Bone marrow (tissue), 2 donors: ENCODE measurements at regions not wholly inside any gene's neighbourhood (a gene's known extent, or its start where the extent isn't known, plus 50 kb on each side); places are given as distances from the start of the nearest gene placed in this dataset.

ENCODE experiments used
- DNase-seq, 2 donors: peaks; one replicate each; lab custom pipeline; 2025; lab: John Stamatoyannopoulos, UW

DNA sequence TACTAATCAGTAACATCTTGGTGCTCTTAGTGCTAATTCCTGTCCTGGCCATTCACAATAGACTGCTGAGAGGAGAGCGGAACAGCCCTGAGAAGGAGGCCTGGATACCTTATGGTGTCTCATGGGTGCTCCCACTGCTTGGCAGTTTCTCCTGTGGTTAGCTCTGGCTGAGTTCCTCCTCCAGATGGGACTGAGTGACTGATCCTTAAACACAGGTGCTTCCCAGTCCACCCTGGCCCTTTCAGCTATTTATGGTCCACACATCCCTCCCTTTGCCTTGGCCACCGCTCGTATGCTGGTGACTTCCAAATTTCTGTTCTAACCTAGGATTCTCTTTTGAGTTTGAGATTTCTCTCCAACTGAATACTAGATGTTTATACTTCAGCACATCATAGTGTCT lies 157.0 kb upstream of the CACNA1E start:
- DNase-seq, result no peak

DNA sequence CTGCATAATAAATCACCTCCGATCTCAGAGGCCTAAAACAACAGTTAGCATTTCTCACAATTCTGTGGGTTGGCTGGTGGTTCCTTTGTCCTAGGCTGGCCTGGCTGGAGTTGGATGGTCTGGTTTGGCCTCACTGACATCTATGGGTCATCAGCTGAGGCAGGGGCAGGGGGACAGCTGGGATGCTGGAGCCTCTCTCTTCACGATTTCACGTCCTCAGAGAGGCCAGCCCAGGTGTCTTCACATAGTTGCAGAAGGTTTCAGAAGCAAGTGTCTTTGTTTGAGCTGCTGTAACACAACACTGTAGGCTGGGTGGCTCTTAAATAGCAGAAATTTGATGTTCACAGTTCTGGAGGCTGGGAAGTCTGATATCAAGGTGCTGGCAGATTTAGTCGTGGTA lies 155.5 kb upstream of the CACNA1E start:
- DNase-seq, result no peak

DNA sequence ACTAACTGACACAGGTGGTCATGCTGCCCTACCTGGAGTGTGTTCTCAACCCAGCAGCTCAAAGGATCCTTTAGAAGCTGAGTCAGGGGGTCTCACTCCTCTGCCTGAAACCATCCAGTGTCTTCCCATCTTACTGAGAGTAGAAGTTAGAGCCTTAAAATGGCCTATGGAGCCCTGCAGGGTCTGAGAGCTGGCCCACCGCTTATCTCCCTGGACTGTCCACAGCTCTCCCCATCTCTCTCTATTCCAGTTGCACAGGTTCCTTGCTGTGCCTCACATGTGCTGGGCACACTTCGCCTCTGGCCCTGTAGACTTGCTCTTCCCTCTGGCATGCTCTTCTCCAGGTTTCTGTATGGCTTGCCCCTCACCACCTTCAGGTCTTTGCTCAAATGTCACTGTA lies 148.6 kb upstream of the CACNA1E start:
- DNase-seq, result no peak

DNA sequence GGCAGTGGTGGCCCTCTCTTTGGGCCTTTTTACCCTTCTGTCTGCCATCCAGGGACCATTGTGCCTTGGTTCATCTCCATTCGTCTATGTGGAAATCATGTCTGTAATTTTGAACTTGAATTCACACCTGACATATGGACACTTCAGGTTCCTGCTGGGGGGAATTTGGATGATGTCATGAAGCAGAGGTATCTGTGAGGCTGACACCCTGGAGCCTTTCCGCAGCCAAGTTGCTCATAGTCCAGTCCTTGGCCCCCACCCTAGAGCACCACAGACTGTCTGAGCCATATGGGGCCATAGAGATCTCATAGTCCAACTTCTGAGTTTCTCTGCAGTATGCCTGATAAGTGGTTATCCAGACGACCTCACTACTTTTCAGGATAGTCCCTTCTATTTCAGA lies 147.7 kb upstream of the CACNA1E start:
- DNase-seq, result no peak

DNA sequence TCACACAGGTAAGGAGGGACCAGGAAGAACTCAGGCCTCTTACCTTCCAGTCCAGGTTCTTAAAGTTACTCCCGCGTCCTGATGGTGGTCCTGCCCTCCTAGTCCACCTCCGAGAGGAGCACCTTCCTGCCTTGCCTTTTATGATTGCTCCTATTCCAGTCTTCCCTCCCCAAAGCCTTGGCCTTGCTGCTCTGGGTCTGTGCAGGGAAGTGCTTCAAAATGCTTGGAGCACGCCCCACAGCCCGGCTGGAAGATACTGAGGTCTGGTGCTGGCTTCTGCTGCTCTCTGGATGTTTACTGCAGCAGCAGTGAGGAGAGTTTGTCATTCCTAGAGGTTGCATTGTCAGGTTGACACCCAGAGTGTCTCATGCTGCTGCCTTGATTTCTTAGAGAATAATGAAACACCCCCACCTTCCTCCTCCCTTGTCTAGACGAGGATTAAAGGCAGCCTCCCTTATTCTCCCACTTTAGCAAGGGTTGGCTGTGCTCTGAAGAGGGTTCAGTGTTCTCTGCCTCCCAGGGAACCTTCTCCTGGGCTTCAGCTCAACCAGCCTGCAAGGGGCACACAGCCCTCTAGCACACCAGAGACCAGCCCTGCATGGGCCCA lies 142.2 kb upstream of the CACNA1E start:
- no peak for DNase-seq

DNA sequence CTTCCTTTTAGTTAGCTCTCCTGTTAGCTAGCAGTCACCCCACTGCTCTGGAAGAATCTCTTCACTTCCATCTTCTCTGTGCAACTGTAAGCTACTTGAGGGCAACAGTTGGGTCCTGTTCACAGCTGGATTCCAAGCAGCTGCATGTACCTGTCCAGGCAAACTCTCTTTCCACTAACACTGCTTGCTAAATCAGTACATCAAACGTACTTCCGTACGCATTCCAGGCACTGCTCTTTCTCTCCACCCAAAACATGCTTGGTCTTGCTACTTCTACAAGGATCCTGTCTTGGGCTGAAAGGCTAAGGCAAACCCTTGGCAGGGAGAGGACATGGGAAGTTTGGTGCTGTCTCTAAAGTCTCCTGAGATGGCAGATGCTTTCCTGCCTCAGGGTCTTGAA lies 139.2 kb upstream of the CACNA1E start:
- DNase-seq, result no peak

DNA sequence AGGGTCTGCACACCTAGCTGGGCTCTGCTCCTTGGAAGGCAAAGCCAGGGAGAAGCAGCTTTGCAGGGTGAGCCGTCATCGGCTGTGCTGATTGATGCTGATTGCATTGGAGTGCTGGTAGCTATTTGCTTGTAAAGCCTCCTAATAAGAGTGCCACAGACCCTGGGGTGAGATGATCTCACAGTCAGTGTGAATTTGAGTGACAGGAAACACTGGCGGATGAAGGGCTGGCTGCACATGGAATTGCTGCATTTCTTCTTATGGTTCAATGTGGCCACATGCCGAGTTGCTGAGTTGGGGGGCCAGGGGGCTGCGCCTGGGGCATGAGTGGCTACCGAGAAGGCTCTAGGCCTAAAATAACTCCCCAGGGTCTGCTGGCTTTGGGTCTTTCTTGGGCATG lies 138.2 kb upstream of the CACNA1E start:
- DNase-seq, result no peak

DNA sequence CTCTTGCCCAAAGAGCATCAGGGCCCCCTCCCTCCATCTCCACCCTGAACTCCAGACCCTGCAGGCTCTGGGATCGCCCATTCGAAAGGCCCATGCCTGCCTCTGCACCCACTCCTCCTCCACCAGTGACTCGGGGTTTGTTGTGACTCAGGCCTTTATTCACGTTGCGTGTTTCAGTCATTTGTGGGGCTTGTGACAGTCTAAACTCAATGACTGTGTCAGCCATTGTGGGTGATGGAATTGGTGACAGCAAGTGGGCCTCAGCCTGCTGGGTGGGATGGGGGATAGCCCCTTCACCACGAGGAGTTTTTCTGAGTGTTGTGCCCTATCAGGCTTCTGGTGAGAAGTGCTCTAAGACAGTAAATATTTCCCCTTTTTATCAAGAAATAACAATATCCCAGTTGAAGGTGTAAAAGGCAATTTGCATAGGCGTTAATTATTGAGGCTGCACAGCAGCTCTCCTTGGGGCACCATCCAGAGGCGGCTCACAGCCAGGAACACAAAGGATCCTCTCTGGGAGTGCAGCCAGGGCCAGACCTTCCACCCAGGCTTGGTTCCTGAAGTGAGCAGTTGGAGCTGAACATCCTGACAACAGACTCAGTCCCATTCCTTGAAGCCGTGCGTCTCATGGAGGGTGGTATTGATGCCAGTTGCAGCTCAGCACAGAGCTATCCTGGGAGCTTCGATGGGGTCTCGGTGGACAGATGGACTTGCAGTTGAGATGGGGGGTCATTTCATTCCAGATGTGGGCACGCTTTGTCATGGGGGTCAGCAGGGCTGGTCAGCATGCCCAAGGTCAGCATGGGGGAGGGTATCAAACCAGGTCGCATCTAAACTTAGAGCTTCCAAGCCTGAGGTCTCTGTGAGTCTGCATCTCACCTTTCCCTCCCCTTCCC lies 135.6 kb upstream of the CACNA1E start:
- no peak for DNase-seq

DNA sequence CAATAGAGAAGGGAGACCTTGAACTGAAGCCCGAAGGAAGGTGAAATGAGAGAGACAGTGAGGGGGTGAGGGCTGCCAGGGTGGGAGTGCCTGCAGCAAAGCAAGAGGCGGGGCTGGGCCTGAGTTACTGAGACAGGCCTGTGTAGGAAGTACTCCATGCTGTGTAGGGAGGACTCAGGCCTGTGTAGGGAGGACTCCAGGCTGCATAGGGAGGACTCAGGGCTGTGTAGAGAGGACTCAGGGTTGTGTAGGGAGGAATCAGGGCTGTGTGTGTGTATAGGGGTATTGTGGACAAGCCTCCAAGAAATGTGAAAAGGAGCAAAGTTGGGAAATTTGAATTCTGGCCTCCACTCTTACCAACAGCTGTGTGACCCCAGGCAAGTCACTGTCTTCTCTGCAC lies 133.8 kb upstream of the CACNA1E start:
- no peak for DNase-seq

DNA sequence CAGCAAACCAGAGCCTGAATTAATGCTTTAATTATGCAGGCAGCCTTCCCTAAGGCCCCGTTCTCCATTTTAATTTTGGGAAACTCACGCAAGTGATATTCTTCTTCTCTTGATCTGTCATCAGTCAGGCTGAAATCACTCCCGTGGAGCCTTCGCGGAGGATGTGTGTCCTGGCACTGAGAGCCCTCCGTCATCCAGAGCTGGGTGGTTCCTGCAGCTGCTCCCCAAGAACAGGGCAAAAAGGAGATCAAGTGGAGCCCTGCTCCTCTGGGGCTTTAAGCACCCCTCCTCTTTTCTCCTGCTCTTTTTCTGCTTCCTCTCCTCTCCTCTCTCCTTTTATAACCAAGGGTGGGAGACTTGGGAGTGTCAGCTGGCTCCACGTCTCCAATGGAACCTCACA lies 133.2 kb upstream of the CACNA1E start:
- DNase-seq, result no peak

DNA sequence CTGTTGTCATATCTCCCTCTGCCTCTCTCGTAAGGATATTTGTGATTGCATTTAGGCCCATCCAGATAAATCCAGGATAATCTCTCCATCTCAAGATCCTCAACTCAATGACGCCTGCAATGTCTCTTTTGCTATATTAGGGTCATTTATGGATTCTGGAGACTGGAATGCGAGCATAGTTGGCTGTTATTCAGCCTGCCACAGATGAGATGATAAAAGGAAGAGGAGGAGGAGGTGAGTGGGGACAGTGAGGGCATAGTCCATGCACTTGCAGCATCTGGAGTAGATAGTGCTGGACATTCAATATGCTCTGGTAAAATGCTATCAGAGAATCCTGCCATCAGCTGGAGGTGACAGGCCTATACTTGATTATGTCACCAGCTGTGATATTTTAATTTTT lies 131.6 kb upstream of the CACNA1E start:
- no peak for DNase-seq

DNA sequence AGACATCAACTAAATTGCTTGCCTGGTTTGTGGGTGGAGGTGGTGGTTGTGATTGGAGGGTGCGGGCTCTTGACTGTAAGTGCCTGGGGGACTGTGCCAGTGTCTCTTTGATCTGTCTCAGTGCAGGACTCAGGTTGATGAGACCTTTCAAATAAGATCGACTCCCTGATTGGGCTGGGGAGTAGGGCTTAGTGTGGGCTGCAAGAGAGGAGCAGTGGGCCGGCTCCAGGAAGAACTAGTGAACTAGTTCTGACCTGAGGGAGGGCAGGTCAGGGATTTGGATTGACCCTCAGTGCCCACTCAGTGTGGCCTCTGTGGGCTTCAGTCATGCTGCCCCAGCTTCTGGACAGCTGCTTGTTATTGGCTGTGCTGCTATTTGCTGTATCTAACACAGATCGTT lies 130.6 kb upstream of the CACNA1E start:
- no peak for DNase-seq

DNA sequence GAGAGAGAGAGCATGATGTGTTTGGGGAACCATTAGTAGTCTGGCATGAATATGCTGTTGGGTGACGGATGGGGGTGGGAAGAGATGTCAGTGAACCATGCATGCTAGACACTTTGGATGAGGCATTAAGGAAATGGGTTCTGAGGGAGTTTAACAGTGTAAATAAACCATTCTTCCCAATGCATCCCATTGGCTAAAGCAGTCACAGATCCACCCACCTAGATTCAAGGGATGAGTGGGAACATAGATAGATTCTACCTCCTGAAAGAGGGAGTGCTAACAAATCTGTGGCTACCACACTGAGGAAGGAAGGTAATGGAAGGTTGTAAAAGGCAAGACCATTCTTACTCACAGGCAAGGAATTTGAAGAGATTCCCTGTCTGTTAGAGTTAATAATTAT lies 129.8 kb upstream of the CACNA1E start:
- DNase-seq, result no peak

DNA sequence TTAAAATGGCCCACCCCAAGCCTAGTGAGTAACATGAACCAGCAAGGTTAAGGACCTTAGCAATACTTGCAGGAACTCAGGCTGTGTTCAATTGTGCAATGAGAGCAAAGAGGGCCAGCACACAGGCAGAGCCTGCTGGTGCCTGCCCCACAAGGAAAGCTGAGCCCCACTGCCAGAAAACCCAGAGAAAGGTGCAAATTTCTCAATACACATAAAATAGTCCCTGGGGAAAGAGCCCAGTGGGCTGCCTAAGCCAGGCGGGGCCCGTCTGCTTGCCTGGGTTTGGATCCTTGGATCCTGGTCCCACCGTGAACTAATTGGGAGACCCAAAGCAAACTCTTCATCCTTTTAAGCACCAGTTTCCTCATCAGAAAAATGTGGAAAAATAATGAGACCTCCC lies 128.5 kb upstream of the CACNA1E start:
- DNase-seq, result no peak

DNA sequence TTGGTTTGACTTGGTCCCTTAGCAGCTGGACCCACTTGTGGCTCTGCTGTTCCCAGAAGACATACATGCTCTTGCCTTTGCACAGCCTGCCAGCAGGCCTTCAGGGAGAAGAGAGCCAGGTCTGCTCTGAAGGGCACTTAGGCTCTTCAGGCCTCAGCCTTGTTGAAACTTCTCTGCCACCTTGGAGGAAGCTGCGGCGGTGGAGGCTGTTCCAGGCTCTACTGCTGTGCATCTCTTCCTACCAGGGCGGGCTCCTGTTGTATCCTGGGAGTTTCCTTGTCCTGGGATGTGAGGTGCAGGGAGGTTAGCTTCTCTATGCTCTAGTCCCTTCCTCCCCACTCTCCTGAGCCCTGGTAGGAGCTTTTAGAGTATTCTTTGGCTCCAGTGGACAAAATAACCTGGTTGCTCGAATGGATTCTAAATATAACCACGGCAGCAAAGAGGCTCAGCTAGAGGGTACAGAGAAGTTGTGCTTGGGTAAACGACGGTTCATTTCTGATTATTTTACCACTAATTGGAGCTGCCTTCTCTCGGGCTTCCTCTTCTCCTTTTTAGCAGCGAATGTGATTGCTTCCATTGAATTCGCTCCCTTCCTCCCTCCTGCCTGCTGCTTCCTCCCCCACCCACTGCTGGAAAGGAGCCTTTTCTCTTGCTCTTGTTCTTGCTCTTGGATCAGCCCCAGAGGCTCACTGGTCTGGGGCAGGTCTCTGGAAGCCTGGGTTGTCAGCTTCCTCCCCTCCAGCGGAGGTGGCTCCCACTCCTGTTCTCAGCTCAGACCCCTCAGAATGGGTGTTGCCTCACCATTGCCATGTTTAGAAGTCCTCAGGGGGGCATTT lies 126.6 kb upstream of the CACNA1E start:
- DNase-seq, result no peak

DNA sequence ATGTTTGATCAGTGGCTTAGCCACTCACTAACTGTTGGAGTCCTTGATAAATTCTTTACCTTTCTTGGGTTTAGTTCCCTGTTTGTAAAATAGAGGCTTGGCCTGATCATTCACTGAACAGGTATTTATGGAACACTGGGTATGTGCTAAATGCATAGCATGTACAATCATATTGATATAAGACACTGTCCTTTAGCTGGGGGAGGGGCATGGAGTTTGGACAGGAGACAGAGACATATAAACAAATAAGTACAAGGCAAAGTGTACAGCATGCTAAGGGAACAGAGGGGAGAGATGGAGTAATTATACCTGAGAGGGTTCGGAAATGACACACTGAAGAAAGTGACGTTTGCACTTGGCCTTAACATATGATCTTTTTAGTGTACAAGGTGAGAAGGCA lies 124.3 kb upstream of the CACNA1E start:
- no peak for DNase-seq

DNA sequence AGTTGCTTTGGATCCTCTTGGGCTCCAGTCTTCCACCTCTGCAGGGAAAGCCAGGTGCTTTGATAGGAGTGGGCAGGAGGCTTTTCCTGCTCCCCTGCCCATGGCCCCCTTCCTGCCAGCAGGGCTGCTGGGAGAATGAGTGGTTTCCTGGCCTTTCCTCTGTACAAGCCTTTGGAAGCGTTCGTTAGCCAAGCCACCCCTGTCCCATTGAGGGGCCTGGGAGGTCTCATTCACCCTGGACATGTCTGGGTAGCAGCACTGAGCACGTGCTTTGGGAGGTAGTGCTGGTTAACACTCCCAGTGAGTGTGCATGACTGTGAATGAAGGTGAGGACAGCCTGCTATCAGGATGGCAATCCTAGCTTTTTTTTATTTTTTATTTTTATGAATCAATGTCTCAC lies 118.5 kb upstream of the CACNA1E start:
- no peak for DNase-seq

DNA sequence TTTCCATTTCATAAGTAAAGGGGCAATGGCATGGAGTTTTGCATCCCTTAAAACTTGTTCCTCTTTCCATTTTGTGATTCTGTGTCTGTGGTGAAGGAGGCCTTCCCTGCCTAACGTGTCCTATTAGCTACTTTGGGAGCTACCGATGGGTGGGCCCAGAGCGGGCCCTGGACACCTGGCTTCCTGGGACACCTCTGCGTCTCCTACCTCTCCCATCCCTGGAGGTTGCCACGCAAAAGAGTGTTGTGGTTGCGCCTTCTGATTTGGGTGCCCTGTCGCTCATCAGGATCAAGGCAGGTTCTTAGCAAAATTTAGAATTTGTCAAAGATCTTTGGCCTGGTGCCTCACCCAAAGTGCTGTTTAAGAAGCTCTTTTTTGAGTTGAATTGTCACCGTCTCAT lies 116.4 kb upstream of the CACNA1E start:
- no peak for DNase-seq

DNA sequence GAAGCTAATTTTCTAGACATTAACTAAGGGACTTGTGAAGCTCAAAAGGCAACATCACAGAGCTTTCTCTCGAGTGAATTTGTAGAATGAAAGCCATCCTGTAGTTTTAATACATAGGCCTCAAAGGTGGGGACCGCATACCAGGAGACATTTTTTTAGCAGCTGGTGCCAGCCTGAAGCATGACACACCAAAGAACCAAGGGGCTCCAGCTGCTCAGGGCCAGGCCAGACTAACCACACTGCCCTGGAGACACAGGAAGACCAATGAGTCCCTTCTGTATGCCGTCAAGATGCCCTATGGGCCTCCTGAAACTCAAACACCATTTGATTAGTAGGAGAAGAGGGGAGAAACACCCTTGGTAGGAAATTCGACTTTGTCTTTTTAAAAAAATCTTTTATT lies 113.9 kb upstream of the CACNA1E start:
- no peak for DNase-seq

DNA sequence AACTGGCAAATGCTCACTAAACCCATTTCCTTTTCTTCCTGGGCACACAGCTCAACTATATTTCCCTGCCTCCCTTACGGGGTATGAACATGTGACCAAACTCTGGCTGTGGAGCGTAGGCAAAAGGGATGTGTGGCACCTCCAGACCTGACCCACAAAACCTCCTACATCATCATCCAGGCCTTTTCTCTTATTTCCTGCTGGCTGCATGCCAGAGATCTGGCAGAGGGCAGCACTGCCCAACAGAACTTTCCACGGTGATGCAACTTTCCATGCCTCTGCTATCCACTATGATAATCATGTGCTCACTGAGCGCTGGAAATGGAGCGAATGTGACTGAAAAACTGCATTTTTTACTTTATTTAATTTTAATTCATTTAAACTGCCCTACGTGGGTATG lies 99.6 kb upstream of the CACNA1E start:
- no peak for DNase-seq

DNA sequence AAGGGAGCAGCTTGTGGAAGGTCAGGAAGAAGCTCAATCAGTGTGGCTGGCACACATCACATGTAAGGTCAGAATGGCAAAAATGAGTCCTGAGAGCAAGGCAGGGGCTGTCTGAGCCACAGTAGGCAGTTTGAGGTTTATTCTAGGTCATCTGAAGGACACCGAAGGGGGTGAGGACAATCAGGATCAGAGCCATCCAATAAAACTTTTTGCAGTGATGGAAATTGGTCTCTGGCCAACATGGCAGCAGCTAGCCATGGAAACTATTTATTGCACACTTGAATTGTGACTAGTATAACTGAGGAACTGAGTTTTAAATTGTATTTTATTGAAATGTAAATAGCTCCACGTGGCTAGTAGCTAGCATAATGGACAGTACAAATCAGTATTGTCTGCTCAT lies 97.0 kb upstream of the CACNA1E start:
- no peak for DNase-seq

DNA sequence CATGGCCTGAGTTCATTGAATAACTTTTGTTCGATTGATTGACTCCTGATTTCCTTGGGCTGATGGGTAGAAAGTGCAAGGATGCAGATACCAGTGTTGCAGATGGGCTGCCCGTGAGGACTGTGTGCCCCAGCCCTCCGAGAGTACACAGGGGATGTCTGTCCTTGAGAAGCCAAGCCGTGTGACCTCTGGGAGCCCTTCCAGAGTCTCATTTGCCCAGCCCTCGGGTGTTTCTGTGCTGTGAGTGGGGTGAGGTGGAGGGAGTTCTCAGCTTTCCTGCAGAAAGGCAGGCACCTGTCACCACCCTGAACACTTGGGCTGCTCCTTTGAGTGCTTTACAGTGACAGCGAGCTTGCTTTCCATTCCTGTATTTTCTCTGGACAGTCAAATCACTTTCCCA lies 96.4 kb upstream of the CACNA1E start:
- no peak for DNase-seq

DNA sequence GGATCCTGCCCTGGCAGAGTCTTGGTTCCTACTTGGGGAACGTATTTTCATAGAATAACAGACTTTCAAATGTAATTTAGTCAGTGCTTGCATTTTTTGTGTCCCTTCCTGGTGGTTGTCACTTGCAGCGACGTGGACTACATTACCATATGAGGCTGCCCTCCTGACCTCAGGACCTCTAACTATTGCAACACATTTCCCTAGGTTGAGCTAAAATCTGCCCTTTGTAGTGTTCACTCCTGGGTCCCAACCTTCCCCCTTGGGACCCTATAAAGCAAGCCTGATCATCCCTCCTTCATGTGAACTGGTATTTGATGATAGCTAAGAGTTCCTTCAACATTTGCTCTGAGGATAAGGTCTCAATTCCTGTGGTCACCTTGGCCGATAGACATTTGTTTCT lies 95.6 kb upstream of the CACNA1E start:
- no peak for DNase-seq
